ENCODE measurements at regions not wholly inside any gene's neighbourhood (a gene's known extent, or its start where the extent isn't known, plus 50 kb on each side); places are given as distances from the start of the nearest gene placed in this dataset.

GRCh38 chr4:4780729-4781244 is 78.7 kb upstream of the MSX1 start:
- DNase-seq (ENCODE audit: low read depth, low spot score): peak; percentile 27
- Histone ChIP-seq H3K9me3 (ENCODE audit: control insufficient read depth, insufficient read depth, low read length) (no peaks in the 10 kb centered on the region), H3K27me3 (ENCODE audit: control insufficient read depth, insufficient read depth, low read length) (peaks cover 5% of the 10 kb centered on the region), H3K4me3 (ENCODE audit: low read depth, low read length) (no peak overlapping the region), H3K27ac (ENCODE audit: low read depth, low read length) (no peak overlapping the region)
- ChIA-PET CTCF (interaction anchor here (1.2 kb wide), 1 partner anchor 292 kb away, joined by 5 read pairs; no protein-coding TSS in a partner anchor), POLR2A (interaction anchor here (0.6 kb wide), 1 partner anchor 910 kb away, joined by 5 read pairs; no protein-coding TSS in a partner anchor)
- 0 out of 2 replicates have a peak, but pooled peaks have one; percentile 14 for TF ChIP-seq CTCF (IDR thresholded peaks at IDR 0.05; ENCODE audit: low read depth, low read length)

- Histone ChIP-seq H3K27ac (ENCODE audit: low read depth, low read length) (no peak overlapping the region), H3K9me3 (ENCODE audit: control insufficient read depth, insufficient read depth, low read length) (no peaks in the 10 kb centered on the region), H3K27me3 (ENCODE audit: control insufficient read depth, insufficient read depth, low read length) (peaks cover 5% of the 10 kb centered on the region), H3K4me3 (ENCODE audit: low read depth, low read length) (no peak overlapping the region)
- no peak for DNase-seq (ENCODE audit: low read depth, low spot score)
- ChIA-PET POLR2A (no interaction called here), CTCF (no interaction called here)
- no peak for TF ChIP-seq CTCF (IDR thresholded peaks at IDR 0.05; ENCODE audit: low read depth, low read length)
Observed at GRCh38 chr4:4779486-4779885, 80.0 kb upstream of the MSX1 start.

GRCh38 chr4:4779054-4779453 is 80.4 kb upstream of the MSX1 start:
- Histone ChIP-seq H3K9me3 (ENCODE audit: control insufficient read depth, insufficient read depth, low read length) (no peaks in the 10 kb centered on the region), H3K4me3 (ENCODE audit: low read depth, low read length) (no peak overlapping the region), H3K27ac (ENCODE audit: low read depth, low read length) (no peak overlapping the region), H3K27me3 (ENCODE audit: control insufficient read depth, insufficient read depth, low read length) (peaks cover 5% of the 10 kb centered on the region)
- TF ChIP-seq CTCF (IDR thresholded peaks at IDR 0.05; ENCODE audit: low read depth, low read length): no peak
- CTCF ChIA-PET: no interaction called here
- no peak for DNase-seq (ENCODE audit: low read depth, low spot score)
- POLR2A ChIA-PET: interaction anchor here (0.6 kb wide), 1 partner anchor 80 kb away, joined by 4 read pairs; the partner anchor contains the start of gene MSX1

GRCh38 chr4:4778554-4778953 is 80.9 kb upstream of the MSX1 start:
- ChIA-PET POLR2A (interaction anchor here (0.6 kb wide), 1 partner anchor 81 kb away, joined by 4 read pairs; the partner anchor contains the start of gene MSX1), CTCF (interaction anchor here (0.6 kb wide), 1 partner anchor 89 kb away, joined by 3 read pairs; no protein-coding TSS in a partner anchor)
- TF ChIP-seq CTCF (IDR thresholded peaks at IDR 0.05; ENCODE audit: low read depth, low read length): no peak
- no peak overlapping the region for H3K4me3 ChIP-seq (ENCODE audit: low read depth, low read length)
- no peak for DNase-seq (ENCODE audit: low read depth, low spot score)
- peaks cover 5% of the 10 kb centered on the region for H3K27me3 ChIP-seq (ENCODE audit: control insufficient read depth, insufficient read depth, low read length)
- H3K9me3 ChIP-seq (ENCODE audit: control insufficient read depth, insufficient read depth, low read length): no peaks in the 10 kb centered on the region
- no peak overlapping the region for H3K27ac ChIP-seq (ENCODE audit: low read depth, low read length)

- Histone ChIP-seq H3K27me3 (ENCODE audit: control insufficient read depth, insufficient read depth, low read length) (peaks cover 5% of the 10 kb centered on the region), H3K4me3 (ENCODE audit: low read depth, low read length) (no peak overlapping the region), H3K9me3 (ENCODE audit: control insufficient read depth, insufficient read depth, low read length) (no peaks in the 10 kb centered on the region), H3K27ac (ENCODE audit: low read depth, low read length) (no peak overlapping the region)
- no peak for TF ChIP-seq CTCF (IDR thresholded peaks at IDR 0.05; ENCODE audit: low read depth, low read length)
- ChIA-PET POLR2A (no interaction called here), CTCF (no interaction called here)
- no peak for DNase-seq (ENCODE audit: low read depth, low spot score)
Observed at GRCh38 chr4:4776934-4777333, 82.5 kb upstream of the MSX1 start.

Data from AG04450 (cell line).